ENCODE measurements at regions not wholly inside any gene's neighbourhood (a gene's known extent, or its start where the extent isn't known, plus 50 kb on each side); places are given as distances from the start of the nearest gene placed in this dataset.

GRCh38 chr7:86280150-86280549 is 363.6 kb upstream of the GRM3 start:
- intact Hi-C loops (cut with DNase I; ENCODE audit: low total_unique reads): no loop called here
- H3K4me3 ChIP-seq: no peak overlapping the region

GRCh38 chr7:86262781-86263180 is 380.9 kb upstream of the GRM3 start:
- intact Hi-C loops (cut with DNase I; ENCODE audit: low total_unique reads): no loop called here
- no peaks in the 10 kb centered on the region for H3K27me3 ChIP-seq
- no peaks in the 10 kb centered on the region for H3K9me3 ChIP-seq
- H3K4me3 ChIP-seq: no peak overlapping the region
- TF ChIP-seq CTCF (IDR thresholded peaks at IDR 0.05): no peak
- no peak for DNase-seq
- H3K4me1 ChIP-seq: no peaks in the 10 kb centered on the region
- no peaks in the 10 kb centered on the region for H3K36me3 ChIP-seq
- no peak overlapping the region for H3K27ac ChIP-seq

More at GRCh38 chr7:86280150-86280549, 363.6 kb upstream of the GRM3 start:
- no peak overlapping the region for H3K27ac ChIP-seq
- H3K4me1 ChIP-seq: no peaks in the 10 kb centered on the region
- no peaks in the 10 kb centered on the region for H3K36me3 ChIP-seq
- peaks cover 0 to 4% (median 0%) of the 10 kb centered on the region in 3 donors for H3K9me3 ChIP-seq
- no peak for DNase-seq
- no peak for TF ChIP-seq CTCF (IDR thresholded peaks at IDR 0.05)
- H3K27me3 ChIP-seq: no peaks in the 10 kb centered on the region

- intact Hi-C loops (cut with DNase I; ENCODE audit: low total_unique reads): no loop called here
- DNase-seq: no peak
- Histone ChIP-seq H3K27ac (no peak overlapping the region), H3K9me3 (no peaks in the 10 kb centered on the region), H3K27me3 (no peaks in the 10 kb centered on the region), H3K36me3 (no peaks in the 10 kb centered on the region), H3K4me1 (no peaks in the 10 kb centered on the region), H3K4me3 (no peak overlapping the region)
- no peak for TF ChIP-seq CTCF (IDR thresholded peaks at IDR 0.05)
Measured at GRCh38 chr7:86257894-86258293, 385.8 kb upstream of the GRM3 start.

- Histone ChIP-seq H3K27ac (no peak overlapping the region), H3K36me3 (no peaks in the 10 kb centered on the region), H3K9me3 (no peaks in the 10 kb centered on the region), H3K4me3 (no peak overlapping the region), H3K27me3 (no peaks in the 10 kb centered on the region), H3K4me1 (no peaks in the 10 kb centered on the region)
- intact Hi-C loops (cut with DNase I; ENCODE audit: low total_unique reads): no loop called here
- no peak for DNase-seq
- TF ChIP-seq CTCF (IDR thresholded peaks at IDR 0.05): no peak
Measured at GRCh38 chr7:86252406-86252805, 391.3 kb upstream of the GRM3 start.

GRCh38 chr7:86248977-86249376 is 394.7 kb upstream of the GRM3 start:
- H3K27me3 ChIP-seq: no peaks in the 10 kb centered on the region
- intact Hi-C loops (cut with DNase I; ENCODE audit: low total_unique reads): no loop called here
- TF ChIP-seq CTCF (IDR thresholded peaks at IDR 0.05): no peak
- no peaks in the 10 kb centered on the region for H3K36me3 ChIP-seq
- H3K27ac ChIP-seq: no peak overlapping the region
- no peaks in the 10 kb centered on the region for H3K4me1 ChIP-seq
- no peak for DNase-seq
- H3K9me3 ChIP-seq: no peaks in the 10 kb centered on the region
- no peak overlapping the region for H3K4me3 ChIP-seq

GRCh38 chr7:86243171-86243570 is 400.5 kb upstream of the GRM3 start:
- Histone ChIP-seq H3K27ac (no peak overlapping the region), H3K27me3 (no peaks in the 10 kb centered on the region), H3K4me3 (no peak overlapping the region), H3K4me1 (no peaks in the 10 kb centered on the region), H3K36me3 (no peaks in the 10 kb centered on the region), H3K9me3 (no peaks in the 10 kb centered on the region)
- intact Hi-C loops (cut with DNase I; ENCODE audit: low total_unique reads): no loop called here
- no peak for DNase-seq
- no peak for TF ChIP-seq CTCF (IDR thresholded peaks at IDR 0.05)
